ENCODE measurements at regions not wholly inside any gene's neighbourhood (a gene's known extent, or its start where the extent isn't known, plus 50 kb on each side); places are given as distances from the start of the nearest gene placed in this dataset.
"Not testable (repeated sequence)": the region's sequence is repeated elsewhere in the genome, so short reads cannot be mapped to it uniquely, and the experiment has no call there.

GRCh38 chr15:94840794-94841783 is 609.7 kb downstream of the MCTP2 start:
- no peak for DNase-seq (ENCODE audit: low read depth)

- no peak for DNase-seq (ENCODE audit: low read depth)
Observed at GRCh38 chr15:94843060-94843459, 611.7 kb downstream of the MCTP2 start.

- DNase-seq (ENCODE audit: low read depth), result no peak
Observed at GRCh38 chr15:94844198-94844537, 612.8 kb downstream of the MCTP2 start.

- no peak for DNase-seq (ENCODE audit: low read depth)
Observed at GRCh38 chr15:94844538-94845389, 613.4 kb downstream of the MCTP2 start.

GRCh38 chr15:94845390-94845716 is 614.0 kb downstream of the MCTP2 start:
- no peak for DNase-seq (ENCODE audit: low read depth)

GRCh38 chr15:94847325-94847724 is 616.0 kb downstream of the MCTP2 start:
- DNase-seq (ENCODE audit: low read depth), result no peak

GRCh38 chr15:94848054-94848453 is 616.7 kb downstream of the MCTP2 start:
- no peak for DNase-seq (ENCODE audit: low read depth)

GRCh38 chr15:94855018-94855408 is 623.7 kb downstream of the MCTP2 start:
- no peak for DNase-seq (ENCODE audit: low read depth)

- DNase-seq (ENCODE audit: low read depth), result no peak
Observed at GRCh38 chr15:94855409-94856266, 624.3 kb downstream of the MCTP2 start.

- no peak for DNase-seq (ENCODE audit: low read depth)
Observed at GRCh38 chr15:94856267-94856854, 625.0 kb downstream of the MCTP2 start.

GRCh38 chr15:94857466-94857865 is 626.1 kb downstream of the MCTP2 start:
- no peak for DNase-seq (ENCODE audit: low read depth)

GRCh38 chr15:94858011-94858410 is 626.6 kb downstream of the MCTP2 start:
- no peak for DNase-seq (ENCODE audit: low read depth)

GRCh38 chr15:94858449-94858848 is 627.1 kb downstream of the MCTP2 start:
- DNase-seq (ENCODE audit: low read depth), result no peak

- no peak for DNase-seq (ENCODE audit: low read depth)
Observed at GRCh38 chr15:94858920-94859319, 627.6 kb downstream of the MCTP2 start.

GRCh38 chr15:94864600-94864999 is 633.2 kb downstream of the MCTP2 start:
- DNase-seq (ENCODE audit: low read depth), result no peak

- DNase-seq (ENCODE audit: low read depth), result not testable (repeated sequence)
Observed at GRCh38 chr15:94868265-94868664, 636.9 kb downstream of the MCTP2 start.

- no peak for DNase-seq (ENCODE audit: low read depth)
Observed at GRCh38 chr15:94875550-94875949, 644.2 kb downstream of the MCTP2 start.

GRCh38 chr15:94877833-94878232 is 646.5 kb downstream of the MCTP2 start:
- DNase-seq (ENCODE audit: low read depth), result no peak

- DNase-seq (ENCODE audit: low read depth), result no peak
Observed at GRCh38 chr15:94882071-94882712, 650.8 kb downstream of the MCTP2 start.

GRCh38 chr15:94887391-94887790 is 656.0 kb downstream of the MCTP2 start:
- DNase-seq (ENCODE audit: low read depth), result no peak

- DNase-seq (ENCODE audit: low read depth), result no peak
Observed at GRCh38 chr15:94889153-94889552, 657.8 kb downstream of the MCTP2 start.

Data from stimulated activated CD8-positive, alpha-beta memory T cell treated with anti-CD3 and anti-CD28 coated beads, Interleukin-7, amount 100 ng/mL, for 24 hours (primary cell).